ENCODE measurements at regions not wholly inside any gene's neighbourhood (a gene's known extent, or its start where the extent isn't known, plus 50 kb on each side); places are given as distances from the start of the nearest gene placed in this dataset.

- intact Hi-C loops (cut with micrococcal nuclease; ENCODE audit: unreplicated experiment), result no loop called here
- POLR2A ChIA-PET (ENCODE audit: unreplicated experiment), result interaction anchor here (0.5 kb wide), 1 partner anchor 1000 kb away, joined by 3 read pairs; no protein-coding TSS in a partner anchor
Observed at GRCh38 chr16:86370062-86370461, 140.3 kb upstream of the FOXF1 start.

GRCh38 chr16:86371083-86371803, 139.1 kb upstream of the FOXF1 start:
- Histone ChIP-seq H4K20me1 (ENCODE audit: insufficient read depth) (no peaks in the 10 kb centered on the region), H3K4me1 (replicated peaks; ENCODE audit: insufficient read depth) (no peaks in the 10 kb centered on the region), H2AFZ (no peak overlapping the region), H3K79me2 (ENCODE audit: low read depth) (no peaks in the 10 kb centered on the region), H3K4me2 (no peak overlapping the region), H3K36me3 (ENCODE audit: low read depth) (no peaks in the 10 kb centered on the region), H3K4me3 (no peak overlapping the region), H3K9me2 (ENCODE audit: insufficient read depth) (no peaks in the 10 kb centered on the region), H3F3A (ENCODE audit: insufficient read depth, low read depth) (no peaks in the 10 kb centered on the region), H3K9me3 (ENCODE audit: insufficient read depth, low read depth) (no peaks in the 10 kb centered on the region), H3K27me3 (ENCODE audit: insufficient read depth, low read depth) (peaks cover 100% of the 10 kb centered on the region), H3K27ac (no peak overlapping the region)
- DNase-seq, result no peak
- CTCF ChIA-PET, result no interaction called here
- intact Hi-C loops (cut with micrococcal nuclease; ENCODE audit: unreplicated experiment), result no loop called here
- TF ChIP-seq, protein P1, sequence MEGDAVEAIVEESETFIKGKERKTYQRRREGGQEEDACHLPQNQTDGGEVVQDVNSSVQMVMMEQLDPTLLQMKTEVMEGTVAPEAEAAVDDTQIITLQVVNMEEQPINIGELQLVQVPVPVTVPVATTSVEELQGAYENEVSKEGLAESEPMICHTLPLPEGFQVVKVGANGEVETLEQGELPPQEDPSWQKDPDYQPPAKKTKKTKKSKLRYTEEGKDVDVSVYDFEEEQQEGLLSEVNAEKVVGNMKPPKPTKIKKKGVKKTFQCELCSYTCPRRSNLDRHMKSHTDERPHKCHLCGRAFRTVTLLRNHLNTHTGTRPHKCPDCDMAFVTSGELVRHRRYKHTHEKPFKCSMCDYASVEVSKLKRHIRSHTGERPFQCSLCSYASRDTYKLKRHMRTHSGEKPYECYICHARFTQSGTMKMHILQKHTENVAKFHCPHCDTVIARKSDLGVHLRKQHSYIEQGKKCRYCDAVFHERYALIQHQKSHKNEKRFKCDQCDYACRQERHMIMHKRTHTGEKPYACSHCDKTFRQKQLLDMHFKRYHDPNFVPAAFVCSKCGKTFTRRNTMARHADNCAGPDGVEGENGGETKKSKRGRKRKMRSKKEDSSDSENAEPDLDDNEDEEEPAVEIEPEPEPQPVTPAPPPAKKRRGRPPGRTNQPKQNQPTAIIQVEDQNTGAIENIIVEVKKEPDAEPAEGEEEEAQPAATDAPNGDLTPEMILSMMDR (conservative IDR thresholded peaks at IDR 0.05), result no peak
- no peak for TF ChIP-seq EZH2 (IDR thresholded peaks at IDR 0.05; ENCODE audit: low read depth)
- POLR2A ChIA-PET (ENCODE audit: unreplicated experiment), result no interaction called here
- BruUV-seq (replicated peaks), result no TSS peak

More at GRCh38 chr16:86370062-86370461, 140.3 kb upstream of the FOXF1 start:
- no peaks in the 10 kb centered on the region for H3K9me3 ChIP-seq (ENCODE audit: insufficient read depth, low read depth)
- H3K4me1 ChIP-seq (replicated peaks; ENCODE audit: insufficient read depth), result no peaks in the 10 kb centered on the region
- DNase-seq, result no peak
- peaks cover 100% of the 10 kb centered on the region for H3K27me3 ChIP-seq (ENCODE audit: insufficient read depth, low read depth)
- H2AFZ ChIP-seq, result no peak overlapping the region
- H3K36me3 ChIP-seq (ENCODE audit: low read depth), result no peaks in the 10 kb centered on the region
- no peaks in the 10 kb centered on the region for H3K9me2 ChIP-seq (ENCODE audit: insufficient read depth)
- H3F3A ChIP-seq (ENCODE audit: insufficient read depth, low read depth), result no peaks in the 10 kb centered on the region
- CTCF ChIA-PET, result no interaction called here
- H3K27ac ChIP-seq, result no peak overlapping the region
- no peaks in the 10 kb centered on the region for H4K20me1 ChIP-seq (ENCODE audit: insufficient read depth)
- H3K4me2 ChIP-seq, result no peak overlapping the region
- TF ChIP-seq, protein P1 (conservative IDR thresholded peaks at IDR 0.05), result no peak
- H3K4me3 ChIP-seq, result no peak overlapping the region
- no peaks in the 10 kb centered on the region for H3K79me2 ChIP-seq (ENCODE audit: low read depth)
- no TSS peak for BruUV-seq (replicated peaks)

- Histone ChIP-seq H3K4me1 (replicated peaks; ENCODE audit: insufficient read depth) (no peaks in the 10 kb centered on the region), H3K36me3 (ENCODE audit: low read depth) (no peaks in the 10 kb centered on the region), H3K9me2 (ENCODE audit: insufficient read depth) (no peaks in the 10 kb centered on the region), H2AFZ (no peak overlapping the region), H4K20me1 (ENCODE audit: insufficient read depth) (no peaks in the 10 kb centered on the region), H3F3A (ENCODE audit: insufficient read depth, low read depth) (no peaks in the 10 kb centered on the region), H3K4me2 (no peak overlapping the region), H3K27me3 (ENCODE audit: insufficient read depth, low read depth) (peaks cover 99% of the 10 kb centered on the region), H3K27ac (no peak overlapping the region), H3K9me3 (ENCODE audit: insufficient read depth, low read depth) (no peaks in the 10 kb centered on the region), H3K4me3 (no peak overlapping the region), H3K79me2 (ENCODE audit: low read depth) (no peaks in the 10 kb centered on the region)
- no peak for TF ChIP-seq EZH2 (IDR thresholded peaks at IDR 0.05; ENCODE audit: low read depth)
- TF ChIP-seq, protein P1 (conservative IDR thresholded peaks at IDR 0.05), result no peak
- CTCF ChIA-PET, result no interaction called here
- POLR2A ChIA-PET (ENCODE audit: unreplicated experiment), result no interaction called here
- intact Hi-C loops (cut with micrococcal nuclease; ENCODE audit: unreplicated experiment), result no loop called here
- no TSS peak for BruUV-seq (replicated peaks)
- no peak for DNase-seq
Observed at GRCh38 chr16:86372193-86372592, 138.1 kb upstream of the FOXF1 start.

All from PC-9 (cell line).